NCI-H345 treated with DMSO at 0.1 percent for 48 hours (cell line): ENCODE measurements at regions not wholly inside any gene's neighbourhood (a gene's known extent, or its start where the extent isn't known, plus 50 kb on each side); places are given as distances from the start of the nearest gene placed in this dataset.

Experiments
- DNase-seq: peaks from one replicate; lab custom pipeline; 2025; ENCODE audit not compliant: unreplicated experiment; lab: John Stamatoyannopoulos, UW

DNA sequence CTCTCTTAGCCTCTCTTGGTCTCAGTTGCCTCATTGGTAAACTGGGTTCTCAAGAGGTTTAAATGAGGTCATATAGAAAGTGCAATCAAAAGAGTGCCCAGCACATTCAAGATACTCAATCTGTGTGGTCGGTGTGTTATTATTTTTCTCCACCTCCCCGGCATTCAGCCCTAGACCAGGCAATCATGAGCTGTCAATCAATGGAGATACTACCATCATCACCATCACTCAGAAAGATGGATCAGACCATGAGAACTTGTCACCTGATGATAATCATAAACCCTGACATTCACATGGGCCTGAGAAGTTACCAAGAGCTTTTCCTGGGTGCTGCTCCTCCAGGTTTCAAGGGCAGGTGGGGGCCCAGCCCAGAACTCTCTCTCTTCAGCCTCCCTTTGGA lies 166.1 kb downstream of the MN1 start:
- no peak for DNase-seq

DNA sequence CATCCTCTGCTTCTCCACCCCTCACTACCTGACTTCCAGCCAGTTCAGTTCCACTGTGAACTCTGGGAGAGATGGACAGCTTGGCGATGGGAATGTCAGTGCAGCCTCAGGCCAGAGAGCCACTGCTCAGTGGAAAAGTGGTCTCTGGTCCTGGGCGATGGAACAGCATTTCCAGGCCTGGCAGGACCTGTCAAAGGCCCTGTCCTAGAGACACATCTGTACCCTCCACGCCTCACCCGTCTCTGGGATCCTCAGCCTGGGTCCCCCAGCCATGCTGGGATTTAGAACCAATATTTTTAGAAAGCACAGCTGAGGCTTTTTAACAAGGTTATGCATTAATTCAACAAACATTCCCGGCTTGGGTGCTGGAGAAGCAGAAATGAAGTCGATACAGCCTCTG lies 165.7 kb downstream of the MN1 start:
- DNase-seq: no peak

DNA sequence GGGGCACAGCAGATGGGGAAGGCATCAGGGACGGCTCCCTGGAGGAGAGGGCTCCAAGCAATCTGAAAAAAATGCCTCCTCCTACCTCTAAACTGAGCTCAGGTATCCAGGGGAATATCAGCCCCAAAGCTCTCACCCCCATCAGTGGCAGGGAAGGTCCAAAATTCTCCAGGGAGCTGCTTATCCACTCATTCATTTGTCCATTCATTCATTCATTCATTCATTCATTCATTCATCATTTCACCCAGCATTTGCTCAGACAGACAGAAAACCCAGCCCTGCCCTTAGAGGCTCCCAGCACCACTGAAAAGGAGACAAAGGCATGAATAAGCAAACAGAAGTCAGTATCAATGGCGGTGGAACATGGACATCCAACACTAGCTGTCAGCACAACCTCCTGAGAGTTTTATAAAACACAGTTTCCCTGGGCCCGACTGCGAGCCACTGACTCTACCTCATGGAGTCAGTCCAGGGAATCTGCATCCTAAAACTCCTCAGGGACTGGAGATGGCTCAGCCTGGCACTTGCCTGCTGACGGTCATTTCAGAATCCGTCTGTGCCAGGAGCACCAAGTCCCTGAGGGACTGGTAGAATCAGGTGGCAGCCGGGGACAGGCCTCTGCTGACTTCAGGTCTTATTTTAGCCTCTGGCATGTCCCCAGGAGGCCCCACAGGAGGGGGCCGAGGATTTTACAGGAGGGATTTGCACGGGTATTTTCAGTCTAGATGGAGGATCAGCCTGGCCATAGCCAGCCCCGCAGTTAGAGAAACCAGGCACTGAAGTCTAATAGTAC lies 164.6 kb downstream of the MN1 start:
- DNase-seq: no peak

DNA sequence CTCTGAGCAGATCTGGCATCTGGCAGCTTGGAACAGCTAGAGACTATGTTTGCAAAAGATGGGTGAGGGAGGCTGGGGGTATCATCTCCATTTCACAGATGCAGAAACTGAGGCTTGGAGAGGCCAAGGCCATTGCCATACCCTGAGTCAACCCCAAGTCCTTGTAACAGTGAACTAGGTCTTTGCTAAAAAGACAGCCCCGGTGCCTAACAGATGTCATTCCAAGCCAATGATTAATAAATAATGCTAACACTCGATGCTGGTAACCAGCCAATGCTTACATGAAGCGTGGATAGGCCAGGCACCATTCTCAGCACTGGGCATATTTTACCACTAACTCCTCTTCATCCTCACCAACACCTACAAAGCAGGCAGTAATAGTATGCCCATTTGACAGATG lies 164.0 kb downstream of the MN1 start:
- no peak for DNase-seq

DNA sequence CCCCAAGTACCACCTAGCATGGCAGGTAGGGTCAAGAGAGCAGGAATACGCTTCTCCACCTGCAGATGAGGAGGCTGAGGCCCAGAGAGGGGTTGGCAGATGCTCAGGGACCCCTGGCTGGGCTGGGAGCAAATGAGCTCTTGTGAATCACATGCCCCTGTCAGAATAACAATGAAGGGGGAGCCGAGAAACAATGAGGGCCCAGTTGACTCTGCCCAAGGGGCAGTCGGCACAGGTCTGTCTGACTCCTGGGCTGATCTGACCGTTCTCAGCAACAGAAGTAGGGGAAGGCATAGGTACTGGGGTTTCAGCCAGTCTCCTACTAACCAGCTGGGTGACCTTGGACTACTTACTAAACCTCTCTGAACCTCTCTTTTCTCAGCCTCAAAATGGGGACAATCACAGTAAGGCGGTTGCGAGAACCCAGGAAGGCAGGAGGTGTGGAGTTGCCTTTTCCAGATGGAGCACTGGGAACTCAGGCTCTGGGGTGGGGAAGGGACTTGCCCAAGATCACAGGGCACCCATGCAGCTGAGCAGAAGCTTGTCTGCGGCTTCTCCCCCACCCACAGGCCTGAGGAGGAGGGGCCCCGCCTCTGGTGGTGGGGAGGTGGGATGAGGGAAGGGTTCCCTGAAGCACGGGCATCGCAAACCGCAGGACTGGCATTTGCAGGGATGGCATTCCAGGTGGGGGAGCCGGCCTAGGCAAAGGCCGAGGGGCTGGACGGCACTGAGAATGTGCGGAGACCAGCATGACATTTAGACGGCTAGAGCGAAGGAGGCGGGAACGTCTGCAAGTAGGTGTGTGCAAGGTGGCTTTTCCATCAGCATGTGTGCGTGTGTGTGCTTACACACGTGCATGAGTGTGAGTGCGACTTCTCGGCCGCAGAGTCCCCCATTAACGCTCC lies 163.0 kb downstream of the MN1 start:
- DNase-seq: no peak

DNA sequence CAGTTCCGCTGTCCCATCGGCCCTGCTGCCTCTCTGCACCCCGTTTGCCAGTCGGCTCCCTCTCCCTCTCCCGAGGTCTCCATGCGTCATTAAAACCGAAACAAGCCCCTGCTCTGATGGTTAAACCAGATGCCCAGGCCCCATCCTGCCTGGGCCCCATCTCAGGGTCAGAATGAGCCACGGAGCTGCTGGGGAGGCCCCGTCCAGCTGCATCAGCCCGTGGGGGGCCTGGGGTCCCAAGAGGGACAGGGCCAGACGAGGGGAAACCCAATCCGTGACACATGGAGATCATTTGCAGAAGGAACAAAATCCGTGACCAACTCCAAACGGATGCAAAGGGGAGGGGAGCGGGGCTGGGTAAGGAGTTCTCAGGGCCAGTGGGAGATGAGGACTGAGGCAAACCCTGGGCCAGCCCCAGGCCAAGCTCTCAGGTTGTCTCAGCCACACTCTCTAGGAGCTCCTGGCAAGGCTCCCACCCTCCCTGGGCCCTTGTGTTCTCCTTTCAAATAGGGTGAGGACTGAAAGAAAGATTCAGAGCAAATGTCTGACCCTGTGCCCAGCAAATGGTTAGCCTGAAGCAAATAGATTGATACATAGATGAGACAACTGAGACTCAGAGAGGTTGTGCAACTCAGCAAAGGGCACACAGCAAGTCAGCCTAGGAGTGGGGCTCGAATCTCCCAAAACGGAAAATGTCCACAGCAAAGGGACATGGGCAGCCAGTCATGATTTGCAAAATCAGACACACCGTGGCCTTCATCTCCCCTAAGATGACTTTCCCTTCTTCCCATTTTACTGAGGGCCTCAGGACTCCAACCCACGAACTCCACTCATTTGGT lies 162.1 kb downstream of the MN1 start:
- no peak for DNase-seq

DNA sequence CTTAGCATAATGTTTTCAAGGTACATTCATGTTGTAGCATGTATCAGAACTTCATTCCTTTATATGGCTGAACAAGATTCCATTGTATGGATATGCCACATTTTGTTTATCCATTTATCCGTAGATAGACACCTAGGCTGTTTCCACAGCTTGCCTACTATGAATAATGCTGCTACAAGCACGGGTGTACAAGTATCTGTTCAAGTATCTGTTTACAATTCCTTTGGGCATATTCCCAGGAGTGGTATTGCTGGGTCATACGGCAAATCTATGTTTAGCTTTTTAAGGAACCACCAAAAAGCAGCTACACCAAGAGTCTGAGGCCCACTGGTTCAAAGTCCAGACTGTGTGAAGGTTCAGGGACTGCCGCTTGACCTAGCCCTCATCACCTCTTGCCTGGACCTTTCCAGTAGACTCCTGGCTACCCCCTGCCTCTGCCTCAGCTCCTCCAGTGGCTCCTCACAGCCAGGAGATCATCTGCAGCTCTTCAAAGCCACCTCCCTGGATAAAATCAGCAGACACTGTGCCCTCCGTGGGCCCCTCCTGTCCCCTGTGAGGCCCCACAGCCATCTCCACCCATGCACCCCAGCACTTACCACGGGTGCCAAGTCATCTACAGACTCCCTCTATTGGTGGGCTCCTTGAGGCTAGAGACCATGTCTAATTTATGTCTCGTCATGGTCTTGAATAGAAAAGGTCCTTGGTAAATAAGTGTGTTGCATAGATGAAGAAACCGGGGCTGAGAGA lies 160.3 kb downstream of the MN1 start:
- DNase-seq: no peak

DNA sequence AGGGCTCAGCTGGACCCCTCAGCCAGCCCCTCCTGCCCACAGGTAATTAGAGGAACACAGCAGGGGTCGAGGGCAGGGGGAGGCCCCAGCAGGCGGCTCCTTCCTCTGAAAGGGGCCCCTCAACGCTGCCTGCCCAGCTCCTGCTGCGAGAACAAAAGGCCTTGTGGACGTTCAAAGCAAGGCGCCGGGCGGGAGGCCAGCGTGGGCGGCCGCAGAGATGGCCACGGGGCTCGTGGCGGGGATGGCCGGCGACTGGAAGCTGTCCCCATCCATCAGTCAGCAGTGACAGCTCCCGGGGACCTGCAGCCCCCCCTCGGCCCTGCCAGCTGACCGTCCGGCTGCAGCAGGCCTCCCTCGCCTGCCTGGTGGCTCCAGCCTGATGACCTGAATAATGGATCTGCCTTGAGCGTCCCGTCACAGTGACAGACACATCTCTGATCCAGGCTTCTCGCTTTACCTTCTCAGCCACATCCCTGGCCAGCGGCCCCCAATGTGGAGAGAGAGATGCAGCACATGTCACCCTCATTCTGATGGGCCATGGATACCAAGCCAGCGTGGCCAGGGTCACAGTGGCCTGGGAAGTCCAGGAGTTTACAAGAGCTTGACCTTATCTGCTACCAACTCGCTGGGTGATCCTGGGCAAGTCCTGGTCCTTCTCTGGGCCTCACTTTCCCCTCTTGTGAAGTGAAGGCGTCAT lies 159.3 kb downstream of the MN1 start:
- no peak for DNase-seq

DNA sequence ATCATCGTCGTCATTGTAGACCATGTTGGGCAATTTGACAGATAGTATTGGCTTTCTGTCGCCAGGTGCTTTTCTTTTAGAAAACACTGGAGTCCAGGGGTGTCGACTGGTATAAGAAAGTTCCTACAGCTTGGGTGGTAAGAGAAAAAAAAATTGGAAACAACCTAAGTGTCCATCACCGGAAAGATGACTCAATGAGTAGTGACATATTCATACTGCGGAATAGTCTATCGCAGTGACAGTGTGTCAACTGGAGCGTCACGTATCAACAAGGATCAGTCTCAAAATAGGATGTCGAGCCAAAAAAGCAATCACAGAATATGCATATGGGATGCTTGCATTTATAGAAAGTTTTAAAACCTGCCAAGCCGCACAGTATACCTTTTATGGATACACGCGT lies 157.6 kb downstream of the MN1 start:
- no peak for DNase-seq

DNA sequence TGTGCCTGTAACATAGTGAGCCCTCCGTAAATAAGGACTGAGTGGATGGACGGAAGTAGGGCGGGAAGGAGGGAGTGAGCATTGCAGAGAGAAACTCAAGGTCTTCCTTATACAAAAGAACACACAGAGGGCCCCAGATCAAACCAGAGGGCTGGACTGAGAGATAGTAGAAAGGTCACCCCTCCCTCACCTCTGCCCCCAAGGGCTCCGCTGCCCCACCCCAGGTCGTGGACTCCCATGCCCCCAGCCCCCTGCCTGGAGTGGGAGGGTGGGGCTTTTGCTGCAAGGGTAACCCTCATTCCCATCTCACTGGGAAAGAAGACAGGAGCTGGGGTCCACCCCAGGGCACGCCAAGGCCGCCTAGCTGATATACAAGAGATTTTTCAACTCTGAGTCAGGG lies 157.0 kb downstream of the MN1 start:
- DNase-seq: no peak

DNA sequence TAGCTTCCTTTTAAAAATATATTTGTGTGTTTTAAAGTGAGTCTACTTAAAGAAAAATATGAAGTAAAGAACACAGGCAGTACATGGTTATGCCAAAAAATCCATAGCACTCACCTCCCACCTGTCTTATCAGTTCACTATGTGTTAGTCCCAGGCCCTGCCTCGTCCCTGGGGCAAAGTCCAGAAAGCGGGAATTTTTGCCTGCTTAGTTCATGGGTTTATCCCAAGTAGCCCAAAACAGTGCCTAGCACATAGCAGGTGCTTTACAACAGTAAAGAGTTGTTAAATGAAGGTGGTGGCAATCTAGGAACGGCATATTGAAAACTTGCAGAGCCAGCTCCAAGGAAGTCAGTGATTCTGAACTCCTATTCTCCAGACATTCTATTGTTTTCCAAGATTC lies 154.0 kb downstream of the MN1 start:
- no peak for DNase-seq

DNA sequence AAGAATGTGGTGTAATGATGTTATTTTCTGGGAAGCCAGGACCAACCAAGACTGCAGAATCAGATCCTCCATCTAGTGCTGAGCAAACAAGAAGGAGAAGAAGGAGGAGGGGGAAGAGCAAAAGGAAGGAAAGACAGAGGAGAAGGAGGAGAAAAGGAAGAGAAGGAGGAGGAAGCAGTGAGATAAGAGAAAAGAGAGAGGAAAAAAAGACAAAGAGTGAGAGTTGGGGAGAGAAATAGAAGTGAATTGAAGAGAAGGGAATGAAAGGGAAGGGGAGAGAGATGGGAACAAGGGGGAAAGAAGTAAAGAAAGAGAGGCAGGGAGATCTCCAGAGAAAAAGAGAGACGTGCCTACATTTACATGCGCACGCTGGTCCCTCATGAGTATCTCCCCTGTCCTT lies 153.5 kb downstream of the MN1 start:
- no peak for DNase-seq

DNA sequence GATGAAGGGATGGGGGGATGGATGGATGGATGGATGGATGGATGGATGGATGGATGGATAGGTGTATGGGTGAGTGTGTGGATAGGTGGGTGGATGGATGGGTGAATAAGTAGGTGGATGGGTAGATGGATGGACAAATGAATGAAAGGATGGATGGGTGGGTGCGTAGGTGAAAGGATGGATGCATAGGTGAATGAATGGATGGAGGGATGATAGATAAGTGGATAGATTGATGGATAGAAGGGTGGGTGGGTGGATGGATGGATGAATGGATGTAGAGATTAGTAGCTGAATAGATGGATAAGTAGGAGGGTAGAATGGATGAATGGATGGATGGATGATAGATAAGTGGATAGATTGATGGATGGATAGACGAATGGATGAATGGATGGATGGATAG lies 152.7 kb downstream of the MN1 start:
- no peak for DNase-seq

DNA sequence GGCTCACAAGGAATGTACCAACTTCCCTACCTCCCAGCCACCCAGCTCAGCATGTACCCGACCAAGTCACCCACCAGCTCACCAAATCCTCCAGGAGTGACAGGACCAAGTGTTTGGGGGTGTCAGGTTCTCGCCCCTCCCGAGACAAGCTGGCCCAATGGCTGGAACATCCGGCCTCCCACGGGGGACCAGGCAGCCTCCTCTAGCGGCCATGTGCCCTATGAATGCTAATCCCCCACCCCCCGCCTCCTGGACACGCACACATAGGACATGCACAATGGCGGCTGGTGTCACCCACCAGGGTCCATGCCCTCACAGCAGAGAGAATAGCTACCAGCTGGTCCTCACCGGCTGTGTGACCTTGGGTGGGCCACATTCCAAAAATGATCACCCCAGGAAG lies 151.0 kb downstream of the MN1 start:
- no peak for DNase-seq

DNA sequence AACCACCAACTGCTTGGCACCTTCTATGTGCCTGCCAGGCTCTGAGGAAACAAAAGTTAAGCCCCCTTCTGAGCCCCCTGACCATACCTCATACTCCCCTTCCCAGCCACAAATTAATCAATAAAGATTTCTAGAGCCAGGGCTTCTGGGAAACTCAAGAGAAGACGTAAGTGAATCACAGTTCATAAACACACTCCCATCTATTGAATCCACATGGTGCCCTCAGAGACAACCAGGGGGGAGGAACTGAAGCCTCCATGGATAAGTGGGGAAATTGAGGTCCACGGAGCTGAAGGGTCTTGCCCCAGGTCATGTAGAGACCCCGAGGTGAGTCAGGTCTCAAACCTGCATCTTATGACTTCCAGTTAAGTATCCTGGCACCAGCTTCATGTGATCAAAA lies 150.6 kb downstream of the MN1 start:
- no peak for DNase-seq

DNA sequence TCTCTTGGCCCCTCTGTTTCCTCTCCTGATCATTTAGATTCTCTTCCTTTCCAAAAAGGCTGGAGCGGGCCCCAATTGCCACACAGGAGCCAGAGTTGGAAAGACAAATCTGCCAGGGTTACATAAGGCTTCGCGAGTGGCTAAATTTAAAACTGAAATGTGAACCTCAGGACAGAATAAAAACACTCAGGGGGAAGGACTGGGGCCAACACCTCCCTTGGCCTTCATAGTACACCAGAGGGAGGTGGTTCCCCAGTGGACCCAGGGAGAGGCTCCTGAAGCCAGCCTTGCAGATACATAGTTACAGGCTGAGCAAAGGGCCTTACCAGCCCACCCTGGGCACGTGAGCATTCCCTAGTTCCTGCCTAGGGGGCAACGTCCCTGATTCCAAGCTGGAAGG lies 150.1 kb downstream of the MN1 start:
- DNase-seq: no peak

DNA sequence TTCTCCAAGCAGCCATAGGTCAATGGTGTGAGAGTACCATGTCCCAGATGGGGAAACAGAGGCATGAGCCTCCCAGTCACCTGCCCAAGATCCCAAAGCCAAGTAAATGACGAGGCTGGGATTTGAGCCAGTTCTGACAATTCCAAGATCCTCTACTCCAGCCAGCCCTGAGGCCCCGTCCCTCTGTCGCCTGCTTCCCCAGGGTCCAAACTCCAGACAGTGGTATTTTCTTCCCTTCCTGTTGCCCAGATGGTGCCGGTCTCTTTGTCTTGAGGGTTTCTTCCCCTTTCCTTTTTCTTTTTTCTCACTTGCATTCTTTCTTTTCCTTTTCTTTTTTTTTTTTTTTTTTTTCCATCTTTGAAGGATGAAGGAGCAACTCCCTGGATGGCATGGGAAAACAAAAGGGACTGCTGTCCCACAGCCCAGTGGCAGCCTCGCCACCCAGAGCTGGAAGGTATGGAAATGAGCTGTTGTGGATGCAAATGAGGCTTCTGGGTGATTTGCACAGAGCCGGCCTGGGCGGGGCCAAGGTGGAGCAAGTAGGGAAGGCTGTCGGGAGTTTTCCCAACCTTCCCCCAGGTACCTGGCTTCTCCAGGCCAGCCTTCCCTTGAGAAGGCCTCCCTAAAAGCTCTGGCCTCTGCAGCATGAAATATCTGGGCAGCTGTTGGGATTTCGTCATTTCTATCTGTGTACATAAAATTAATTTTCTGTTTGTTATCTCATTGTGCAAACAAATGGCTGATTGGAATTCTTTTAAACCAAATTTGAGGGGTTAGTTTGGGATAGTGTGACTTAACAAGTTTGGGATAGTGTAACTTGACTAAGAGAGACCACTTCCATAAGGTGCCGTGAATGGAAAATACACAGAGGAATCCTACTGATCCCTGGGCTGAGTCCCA lies 146.8 kb downstream of the MN1 start:
- DNase-seq: no peak

DNA sequence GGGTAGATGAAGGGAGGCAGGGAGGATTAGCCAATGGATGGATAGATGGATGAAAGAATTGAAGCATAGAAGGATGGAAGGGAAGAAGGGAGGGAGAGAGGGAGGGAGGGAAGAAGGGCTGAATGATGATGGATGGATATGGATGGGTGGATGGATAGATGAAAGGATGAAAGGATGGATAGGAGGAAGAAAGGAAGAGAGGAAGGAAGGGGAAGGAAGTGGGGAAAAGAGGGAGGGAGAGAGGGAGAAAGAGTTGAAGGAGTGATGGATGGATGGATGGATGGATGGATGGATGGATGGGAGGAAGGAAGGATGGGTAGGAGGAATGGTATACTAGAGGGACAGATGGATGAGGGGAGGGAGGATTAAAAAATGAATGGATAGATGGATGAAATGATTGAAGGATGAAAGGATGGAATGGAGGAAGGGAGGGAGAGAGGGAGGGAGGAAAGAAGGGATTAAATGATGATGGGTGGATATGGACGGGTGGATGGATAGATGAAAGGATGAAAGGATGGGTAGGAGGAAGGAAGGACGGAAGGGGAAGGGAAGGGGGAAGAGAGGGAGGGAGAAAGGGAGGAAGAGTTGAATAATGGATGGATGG lies 145.9 kb downstream of the MN1 start:
- no peak for DNase-seq

DNA sequence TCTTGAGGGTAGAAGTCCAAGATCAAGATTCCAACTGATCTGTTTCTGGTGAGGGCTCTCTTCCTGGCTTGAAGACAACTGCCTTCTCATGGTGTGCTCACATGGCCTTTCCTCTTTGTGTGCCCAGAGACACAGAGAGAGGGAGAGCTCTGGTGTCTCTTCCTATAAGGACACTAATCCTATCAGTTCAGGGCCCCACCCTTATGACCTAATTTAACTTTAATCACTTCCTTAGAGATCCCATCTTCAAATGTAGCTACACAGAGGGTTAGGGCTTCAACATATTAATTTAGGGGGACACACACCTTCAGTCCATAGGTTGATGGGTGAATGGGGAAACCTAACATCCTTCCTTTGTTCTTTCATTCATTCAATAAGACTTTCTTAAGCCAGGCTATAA lies 144.6 kb downstream of the MN1 start:
- DNase-seq: no peak
